Activated naive CD8-positive, alpha-beta T cell (primary cell): ENCODE measurements at regions not wholly inside any gene's neighbourhood (a gene's known extent, or its start where the extent isn't known, plus 50 kb on each side); places are given as distances from the start of the nearest gene placed in this dataset.
"Not testable (repeated sequence)": the region's sequence is repeated elsewhere in the genome, so short reads cannot be mapped to it uniquely, and the experiment has no call there.

Experiments
- H3K27ac Mint-ChIP-seq: one replicate; pipeline ENCODE4 v1.8.0; 2021; ENCODE audit warnings: mixed read lengths
- H3K27me3 Mint-ChIP-seq: one replicate; pipeline ENCODE4 v1.8.0; 2021; ENCODE audit warnings: mixed read lengths
- H3K36me3 Mint-ChIP-seq: one replicate; pipeline ENCODE4 v1.8.0; 2021; ENCODE audit warnings: mixed read lengths
- H3K4me1 Mint-ChIP-seq: one replicate; pipeline ENCODE4 v1.8.0; 2021; ENCODE audit warnings: low read depth, mixed read lengths
- H3K4me3 Mint-ChIP-seq: one replicate; pipeline ENCODE4 v1.8.0; 2021; ENCODE audit warnings: mild to moderate bottlenecking, mixed read lengths
- H3K9me3 Mint-ChIP-seq: one replicate; pipeline ENCODE4 v1.8.0; 2021; ENCODE audit warnings: low read depth, mixed read lengths

- H3K27me3 Mint-ChIP-seq, result peaks cover 53% of the 10 kb centered on the region
- no peaks in the 10 kb centered on the region for H3K9me3 Mint-ChIP-seq
- H3K4me1 Mint-ChIP-seq, result peaks cover 9% of the 10 kb centered on the region
- peaks cover 2% of the 10 kb centered on the region for H3K36me3 Mint-ChIP-seq
- peak overlapping the region; percentile 95 for H3K4me3 Mint-ChIP-seq
- H3K27ac Mint-ChIP-seq, result no peak overlapping the region
Measured at GRCh38 chr9:33676746-33677505, 118.4 kb upstream of the PRSS3 start.

GRCh38 chr9:33677506-33677809 is 117.9 kb upstream of the PRSS3 start:
- Mint-ChIP-seq H3K27ac (no peak overlapping the region), H3K4me1 (peaks cover 9% of the 10 kb centered on the region), H3K36me3 (peaks cover 2% of the 10 kb centered on the region), H3K9me3 (no peaks in the 10 kb centered on the region), H3K4me3 (peak overlapping the region; percentile 95), H3K27me3 (peaks cover 57% of the 10 kb centered on the region)

- H3K27me3 Mint-ChIP-seq, result peaks cover 58% of the 10 kb centered on the region
- peaks cover 9% of the 10 kb centered on the region for H3K4me1 Mint-ChIP-seq
- no peak overlapping the region for H3K27ac Mint-ChIP-seq
- peaks cover 2% of the 10 kb centered on the region for H3K36me3 Mint-ChIP-seq
- H3K4me3 Mint-ChIP-seq, result no peak overlapping the region
- no peaks in the 10 kb centered on the region for H3K9me3 Mint-ChIP-seq
Measured at GRCh38 chr9:33677961-33678360, 117.4 kb upstream of the PRSS3 start.

DNA sequence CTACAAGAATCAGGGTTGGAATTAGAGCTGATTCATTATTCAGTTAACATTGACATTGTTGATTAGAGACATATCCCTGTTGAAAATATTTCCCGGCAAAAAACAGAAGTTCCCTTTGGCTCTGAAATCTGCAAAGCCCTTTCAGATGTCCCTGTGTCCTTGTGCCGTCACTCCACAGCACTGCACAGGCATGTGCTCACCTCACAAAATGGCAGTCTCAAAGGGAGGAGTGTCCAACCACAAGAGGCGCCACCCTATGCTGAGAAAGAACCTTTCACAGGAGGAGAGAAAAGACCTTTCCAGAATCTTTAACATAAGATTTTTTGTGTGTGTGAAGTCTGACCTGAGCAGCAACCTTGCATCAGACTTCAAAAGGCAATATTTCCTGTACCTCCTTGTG is 112.8 kb upstream of the PRSS3 start:
- Mint-ChIP-seq H3K4me1 (no peaks in the 10 kb centered on the region), H3K36me3 (no peaks in the 10 kb centered on the region), H3K27ac (no peak overlapping the region), H3K27me3 (peaks cover 48% of the 10 kb centered on the region), H3K4me3 (no peak overlapping the region), H3K9me3 (no peaks in the 10 kb centered on the region)

DNA sequence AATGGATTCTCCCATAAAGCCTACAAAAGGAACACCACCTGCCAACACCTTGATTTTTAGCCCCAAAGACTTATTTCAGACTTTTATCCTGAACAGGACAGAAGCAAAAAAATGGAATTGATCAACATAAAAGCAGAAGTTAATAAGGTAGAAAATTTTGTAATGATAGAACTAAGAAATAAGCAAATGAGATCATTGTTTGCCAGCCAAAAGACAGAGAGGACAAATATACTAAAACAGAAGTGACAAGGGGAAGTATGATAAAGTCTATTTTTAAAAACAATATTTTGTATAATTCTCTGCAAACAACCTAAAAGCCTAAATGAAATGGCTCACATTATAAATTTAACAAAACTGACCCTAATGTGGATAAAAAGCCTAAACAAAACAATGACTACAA is 110.5 kb upstream of the PRSS3 start:
- H3K9me3 Mint-ChIP-seq, result no peaks in the 10 kb centered on the region
- H3K4me3 Mint-ChIP-seq, result no peak overlapping the region
- H3K27ac Mint-ChIP-seq, result no peak overlapping the region
- H3K4me1 Mint-ChIP-seq, result no peaks in the 10 kb centered on the region
- peaks cover 37% of the 10 kb centered on the region for H3K27me3 Mint-ChIP-seq
- H3K36me3 Mint-ChIP-seq, result no peaks in the 10 kb centered on the region

GRCh38 chr9:33686942-33687341 is 108.4 kb upstream of the PRSS3 start:
- peaks cover 26% of the 10 kb centered on the region for H3K27me3 Mint-ChIP-seq

DNA sequence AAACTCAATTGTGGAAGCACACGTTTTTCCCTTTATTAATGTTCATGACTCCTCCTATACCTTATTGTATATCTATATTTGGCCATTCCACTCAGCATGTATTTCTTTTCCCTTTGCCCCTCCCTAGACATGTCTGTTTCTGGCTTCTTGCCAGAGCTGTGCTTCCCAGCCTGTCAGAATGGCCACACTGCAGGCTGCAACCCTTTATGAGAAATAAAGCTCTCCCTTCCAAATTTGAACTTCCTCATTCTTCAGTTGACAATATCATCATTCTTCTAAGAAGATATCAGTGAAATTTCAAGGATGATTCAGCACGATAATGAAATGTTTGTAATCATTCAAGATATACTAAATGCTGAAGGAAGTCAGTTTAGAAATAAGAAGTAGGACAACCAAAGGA is 107.6 kb upstream of the PRSS3 start:
- H3K9me3 Mint-ChIP-seq, result no peaks in the 10 kb centered on the region
- no peak overlapping the region for H3K4me3 Mint-ChIP-seq
- H3K27ac Mint-ChIP-seq, result no peak overlapping the region
- no peaks in the 10 kb centered on the region for H3K4me1 Mint-ChIP-seq
- H3K27me3 Mint-ChIP-seq, result peaks cover 20% of the 10 kb centered on the region
- no peaks in the 10 kb centered on the region for H3K36me3 Mint-ChIP-seq

More at GRCh38 chr9:33686942-33687341, 108.4 kb upstream of the PRSS3 start:
- no peak overlapping the region for H3K4me3 Mint-ChIP-seq
- H3K27ac Mint-ChIP-seq, result no peak overlapping the region
- H3K4me1 Mint-ChIP-seq, result no peaks in the 10 kb centered on the region
- H3K36me3 Mint-ChIP-seq, result no peaks in the 10 kb centered on the region
- H3K9me3 Mint-ChIP-seq, result no peaks in the 10 kb centered on the region

DNA sequence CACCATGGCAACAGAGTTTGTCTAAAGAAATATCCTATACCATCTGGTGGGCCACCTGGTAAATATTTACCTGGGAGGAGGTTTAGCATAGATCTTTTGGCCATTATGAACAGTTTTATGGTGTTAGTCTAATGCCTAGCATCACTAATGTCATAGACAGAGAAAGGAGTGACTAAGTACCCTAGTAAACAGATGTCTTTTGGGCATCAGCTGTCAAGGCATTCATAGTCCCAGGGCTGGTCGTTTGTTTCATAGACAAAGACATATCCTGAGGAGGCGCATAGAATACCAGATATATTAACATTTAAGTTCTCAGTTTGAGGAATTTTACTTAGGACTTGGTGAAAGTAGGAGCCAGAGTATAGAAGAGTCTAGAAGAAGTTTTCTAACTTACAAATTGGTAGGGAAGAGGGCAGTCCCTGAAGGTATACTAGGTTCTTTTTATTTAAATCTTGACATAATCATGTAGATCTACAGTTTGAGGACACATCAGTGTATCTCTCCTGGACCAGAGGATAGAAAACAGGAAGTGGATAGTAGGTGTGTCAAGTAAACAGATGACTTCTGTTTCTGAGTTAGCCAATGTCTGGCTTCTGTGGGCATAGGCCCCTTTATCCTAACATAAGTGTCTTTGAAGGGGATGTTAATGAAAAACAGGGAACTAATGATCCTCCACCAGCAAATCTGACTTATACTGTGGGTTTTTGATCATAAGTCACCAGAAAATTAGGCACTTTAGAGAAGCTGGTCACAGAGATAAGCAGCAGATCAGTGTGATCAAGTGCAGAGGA is 105.0 kb upstream of the PRSS3 start:
- H3K27ac Mint-ChIP-seq, result no peak overlapping the region
- H3K9me3 Mint-ChIP-seq, result no peaks in the 10 kb centered on the region
- H3K4me3 Mint-ChIP-seq, result no peak overlapping the region
- H3K27me3 Mint-ChIP-seq, result peaks cover 6% of the 10 kb centered on the region
- peaks cover 4% of the 10 kb centered on the region for H3K4me1 Mint-ChIP-seq
- no peaks in the 10 kb centered on the region for H3K36me3 Mint-ChIP-seq

- peaks cover 14% of the 10 kb centered on the region for H3K27me3 Mint-ChIP-seq
- no peak overlapping the region for H3K27ac Mint-ChIP-seq
- H3K36me3 Mint-ChIP-seq, result peaks cover 2% of the 10 kb centered on the region
- no peak overlapping the region for H3K4me3 Mint-ChIP-seq
- H3K4me1 Mint-ChIP-seq, result peaks cover 15% of the 10 kb centered on the region
- no peaks in the 10 kb centered on the region for H3K9me3 Mint-ChIP-seq
Measured at GRCh38 chr9:33695299-33695698, 100.1 kb upstream of the PRSS3 start.

GRCh38 chr9:33695856-33696255 is 99.5 kb upstream of the PRSS3 start:
- no peak overlapping the region for H3K4me3 Mint-ChIP-seq
- no peak overlapping the region for H3K27ac Mint-ChIP-seq
- peaks cover 15% of the 10 kb centered on the region for H3K4me1 Mint-ChIP-seq
- H3K27me3 Mint-ChIP-seq, result peaks cover 14% of the 10 kb centered on the region
- peaks cover 2% of the 10 kb centered on the region for H3K36me3 Mint-ChIP-seq
- no peaks in the 10 kb centered on the region for H3K9me3 Mint-ChIP-seq

- peaks cover 15% of the 10 kb centered on the region for H3K4me1 Mint-ChIP-seq
- peaks cover 2% of the 10 kb centered on the region for H3K36me3 Mint-ChIP-seq
- H3K27ac Mint-ChIP-seq, result no peak overlapping the region
- H3K9me3 Mint-ChIP-seq, result no peaks in the 10 kb centered on the region
- H3K4me3 Mint-ChIP-seq, result no peak overlapping the region
- H3K27me3 Mint-ChIP-seq, result peaks cover 14% of the 10 kb centered on the region
Measured at GRCh38 chr9:33697171-33697570, 98.2 kb upstream of the PRSS3 start.

DNA sequence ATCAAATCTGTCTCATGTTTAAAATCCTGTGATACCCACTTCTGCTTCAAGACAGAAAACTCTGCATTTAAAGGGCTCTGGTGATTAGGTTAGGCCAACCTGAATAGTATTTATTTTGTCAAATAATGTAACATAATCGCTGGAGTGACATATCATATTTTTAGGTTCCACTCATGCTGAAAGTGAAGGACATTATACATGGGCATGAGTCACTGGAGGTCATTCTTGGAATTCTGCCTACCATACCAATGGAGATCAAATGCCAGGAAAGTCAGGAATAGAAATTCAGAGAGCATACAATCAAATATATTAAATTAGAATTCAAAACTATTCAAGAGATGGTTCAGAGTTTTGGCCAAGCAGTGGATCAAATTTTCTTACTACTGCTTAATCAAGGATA is 97.1 kb upstream of the PRSS3 start:
- no peak overlapping the region for H3K27ac Mint-ChIP-seq
- H3K9me3 Mint-ChIP-seq, result no peaks in the 10 kb centered on the region
- no peak overlapping the region for H3K4me3 Mint-ChIP-seq
- H3K4me1 Mint-ChIP-seq, result peaks cover 15% of the 10 kb centered on the region
- peaks cover 17% of the 10 kb centered on the region for H3K27me3 Mint-ChIP-seq
- peaks cover 2% of the 10 kb centered on the region for H3K36me3 Mint-ChIP-seq

DNA sequence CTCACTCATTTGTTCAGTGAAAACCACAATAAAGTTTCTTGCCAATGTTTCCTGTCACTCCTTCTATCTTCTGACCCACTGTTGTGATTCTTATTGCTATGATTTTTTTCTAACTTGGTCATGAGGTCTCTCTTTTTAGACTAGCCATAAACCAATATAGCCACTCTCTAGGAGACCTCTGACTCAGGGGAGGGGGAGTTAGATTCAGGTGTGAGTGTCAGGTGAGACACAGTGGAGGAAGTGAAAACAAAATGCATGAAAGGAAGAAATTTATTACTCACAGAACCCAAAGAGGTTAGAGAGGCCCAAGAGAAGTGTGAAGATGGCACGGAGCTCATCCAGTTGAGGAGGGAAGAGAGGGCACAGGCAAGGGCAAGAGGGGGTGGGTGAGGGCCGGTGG is 94.4 kb upstream of the PRSS3 start:
- H3K36me3 Mint-ChIP-seq, H3K4me1 Mint-ChIP-seq, H3K9me3 Mint-ChIP-seq, H3K27ac Mint-ChIP-seq, H3K4me3 Mint-ChIP-seq: not testable (repeated sequence)
- H3K27me3 Mint-ChIP-seq, result peaks cover 16% of the 10 kb centered on the region

DNA sequence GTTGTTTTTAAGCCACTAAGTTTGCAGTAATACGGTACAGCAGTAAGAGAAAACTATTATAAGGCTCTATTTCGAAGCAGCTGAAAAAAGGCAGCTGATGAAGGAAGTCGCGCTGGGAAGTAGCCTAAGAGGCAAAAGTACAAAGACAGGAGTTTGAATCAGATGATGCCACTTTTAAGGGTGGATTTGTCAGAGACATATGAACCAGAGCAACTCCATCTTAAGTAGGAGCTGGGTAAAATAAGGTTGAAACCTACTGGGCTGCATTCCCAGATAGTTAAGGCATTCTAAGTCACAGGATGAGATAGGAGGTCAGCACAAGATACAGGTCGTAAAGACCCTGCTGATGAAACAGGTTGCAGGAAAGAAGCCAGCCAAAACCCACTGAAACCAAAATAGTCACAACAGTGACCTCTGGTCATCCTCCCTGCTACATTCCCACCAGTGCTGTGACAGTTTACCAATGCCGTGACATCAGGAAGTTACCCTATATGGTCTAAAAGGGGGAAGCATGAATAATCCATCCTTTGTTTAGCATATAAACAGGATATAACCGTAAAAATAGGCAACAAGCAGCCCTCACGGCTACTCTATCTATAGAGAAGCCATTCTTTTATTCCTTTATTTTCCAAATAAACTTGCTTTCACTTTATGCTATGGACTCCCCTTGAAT is 91.8 kb upstream of the PRSS3 start:
- Mint-ChIP-seq H3K27me3 (peaks cover 14% of the 10 kb centered on the region), H3K36me3 (peaks cover 2% of the 10 kb centered on the region), H3K27ac (no peak overlapping the region), H3K9me3 (no peaks in the 10 kb centered on the region), H3K4me1 (no peaks in the 10 kb centered on the region), H3K4me3 (no peak overlapping the region)

DNA sequence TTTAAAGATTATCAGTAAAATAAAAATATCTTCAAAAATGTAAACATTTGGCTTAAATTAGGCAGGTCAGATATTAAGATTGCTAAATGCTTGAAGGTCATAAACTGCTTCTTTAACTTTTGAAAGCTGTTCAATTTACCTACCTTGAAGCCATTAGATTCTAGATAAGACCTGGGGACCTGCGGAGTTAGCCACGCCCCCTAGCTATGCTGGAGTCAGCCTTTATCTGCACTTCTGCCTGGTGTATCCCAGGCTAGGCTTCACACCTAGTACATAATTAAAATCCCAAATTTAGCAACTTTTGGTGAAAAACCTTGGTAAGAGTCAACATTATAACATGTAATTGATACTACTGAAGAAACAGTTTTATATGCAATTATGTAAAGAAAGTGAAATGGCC is 89.9 kb upstream of the PRSS3 start:
- H3K27me3 Mint-ChIP-seq, H3K4me1 Mint-ChIP-seq, H3K4me3 Mint-ChIP-seq, H3K27ac Mint-ChIP-seq, H3K9me3 Mint-ChIP-seq, H3K36me3 Mint-ChIP-seq: not testable (repeated sequence)
